Astrocyte (in vitro differentiated cells and primary cell): ENCODE measurements at regions not wholly inside any gene's neighbourhood (a gene's known extent, or its start where the extent isn't known, plus 50 kb on each side); places are given as distances from the start of the nearest gene placed in this dataset.

Experiments used
- EZH2 ChIP-seq: IDR thresholded peaks from 2 replicates; pipeline ENCODE4 v1.6.1; 2012; ENCODE audit warnings: mild to moderate bottlenecking, low read length, inconsistent platforms; ENCODE audit not compliant: insufficient read depth
- TF ChIP-seq, protein P1 (sequence below): IDR thresholded peaks from 2 replicates; pipeline ENCODE4 v1.5.1; 2011; ENCODE audit warnings: low read depth, mild to moderate bottlenecking, inconsistent platforms, low read length, moderate library complexity; ENCODE audit not compliant: insufficient read depth

DNA sequence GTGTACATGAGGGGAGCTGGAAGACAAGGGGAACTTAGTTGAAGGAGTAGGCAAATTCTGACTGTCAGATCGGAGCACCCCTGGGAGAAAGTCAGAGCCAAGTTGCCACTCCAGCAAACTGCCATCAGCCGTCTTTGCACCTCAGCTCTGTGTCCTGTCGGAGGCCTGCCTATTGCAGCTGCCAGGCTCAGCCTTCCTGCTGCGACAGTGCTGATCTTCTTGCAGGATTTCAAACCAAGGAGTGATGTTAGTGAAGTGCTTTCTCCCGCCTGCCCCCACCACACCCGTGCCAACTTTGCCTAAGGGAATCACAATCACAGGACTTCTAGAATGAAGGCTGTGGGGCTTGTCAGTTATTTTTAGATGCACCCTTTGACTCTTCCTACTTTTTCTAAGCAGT lies 185.3 kb downstream of the KIT start:
- TF ChIP-seq, protein P1, sequence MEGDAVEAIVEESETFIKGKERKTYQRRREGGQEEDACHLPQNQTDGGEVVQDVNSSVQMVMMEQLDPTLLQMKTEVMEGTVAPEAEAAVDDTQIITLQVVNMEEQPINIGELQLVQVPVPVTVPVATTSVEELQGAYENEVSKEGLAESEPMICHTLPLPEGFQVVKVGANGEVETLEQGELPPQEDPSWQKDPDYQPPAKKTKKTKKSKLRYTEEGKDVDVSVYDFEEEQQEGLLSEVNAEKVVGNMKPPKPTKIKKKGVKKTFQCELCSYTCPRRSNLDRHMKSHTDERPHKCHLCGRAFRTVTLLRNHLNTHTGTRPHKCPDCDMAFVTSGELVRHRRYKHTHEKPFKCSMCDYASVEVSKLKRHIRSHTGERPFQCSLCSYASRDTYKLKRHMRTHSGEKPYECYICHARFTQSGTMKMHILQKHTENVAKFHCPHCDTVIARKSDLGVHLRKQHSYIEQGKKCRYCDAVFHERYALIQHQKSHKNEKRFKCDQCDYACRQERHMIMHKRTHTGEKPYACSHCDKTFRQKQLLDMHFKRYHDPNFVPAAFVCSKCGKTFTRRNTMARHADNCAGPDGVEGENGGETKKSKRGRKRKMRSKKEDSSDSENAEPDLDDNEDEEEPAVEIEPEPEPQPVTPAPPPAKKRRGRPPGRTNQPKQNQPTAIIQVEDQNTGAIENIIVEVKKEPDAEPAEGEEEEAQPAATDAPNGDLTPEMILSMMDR, result no peak
- TF ChIP-seq EZH2, result no peak
